Nucleus accumbens (tissue), 56 donors: ENCODE measurements at regions not wholly inside any gene's neighbourhood (a gene's known extent, or its start where the extent isn't known, plus 50 kb on each side); places are given as distances from the start of the nearest gene placed in this dataset.
"Not testable (repeated sequence)": the region's sequence is repeated elsewhere in the genome, so short reads cannot be mapped to it uniquely, and the experiment has no call there.

Experiments
- DNase-seq, 56 donors: peaks; one replicate each; lab custom pipeline; 2025; lab: John Stamatoyannopoulos, UW

DNA sequence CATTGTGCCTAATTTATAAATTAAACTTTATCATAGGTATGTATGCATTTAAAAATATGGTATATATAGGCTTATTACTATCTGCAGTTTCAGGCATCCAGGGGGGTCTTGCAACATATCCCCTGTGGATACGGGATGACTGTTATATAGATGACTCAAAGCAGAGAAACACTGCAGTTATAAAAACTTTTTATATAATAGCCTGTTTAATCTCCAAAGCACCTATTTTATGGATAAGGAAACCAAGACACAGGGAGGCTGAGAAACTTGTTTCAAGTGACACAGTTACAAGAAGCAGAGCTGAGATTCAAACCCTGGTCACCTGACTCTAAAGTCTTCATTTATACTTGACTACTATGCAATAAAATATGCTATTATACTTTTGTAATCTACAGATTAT lies 897.7 kb downstream of the KCNA4 start:
- no peak for DNase-seq

DNA sequence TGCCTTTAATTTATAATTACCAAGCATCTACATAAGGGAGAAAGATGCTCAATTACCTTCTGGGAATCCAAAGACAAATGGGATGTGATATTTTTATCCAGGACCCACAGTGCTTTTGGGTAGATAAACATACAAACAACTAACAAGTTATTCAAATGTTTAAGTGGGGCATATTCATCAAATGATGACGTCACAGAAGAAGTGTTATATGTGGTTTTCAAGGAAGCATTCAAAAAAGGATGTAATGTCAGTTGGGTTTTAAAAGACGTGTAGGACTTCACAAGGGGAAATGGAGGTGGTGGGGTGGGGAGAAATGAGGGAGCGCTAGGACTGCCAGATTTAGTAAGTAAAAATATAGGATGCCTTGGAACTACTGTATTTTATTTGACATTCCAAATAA lies 915.9 kb downstream of the KCNA4 start:
- no peak for DNase-seq

- DNase-seq = no peak
Observed at GRCh38 chr11:29095821-29096220, 921.0 kb downstream of the KCNA4 start.

DNA sequence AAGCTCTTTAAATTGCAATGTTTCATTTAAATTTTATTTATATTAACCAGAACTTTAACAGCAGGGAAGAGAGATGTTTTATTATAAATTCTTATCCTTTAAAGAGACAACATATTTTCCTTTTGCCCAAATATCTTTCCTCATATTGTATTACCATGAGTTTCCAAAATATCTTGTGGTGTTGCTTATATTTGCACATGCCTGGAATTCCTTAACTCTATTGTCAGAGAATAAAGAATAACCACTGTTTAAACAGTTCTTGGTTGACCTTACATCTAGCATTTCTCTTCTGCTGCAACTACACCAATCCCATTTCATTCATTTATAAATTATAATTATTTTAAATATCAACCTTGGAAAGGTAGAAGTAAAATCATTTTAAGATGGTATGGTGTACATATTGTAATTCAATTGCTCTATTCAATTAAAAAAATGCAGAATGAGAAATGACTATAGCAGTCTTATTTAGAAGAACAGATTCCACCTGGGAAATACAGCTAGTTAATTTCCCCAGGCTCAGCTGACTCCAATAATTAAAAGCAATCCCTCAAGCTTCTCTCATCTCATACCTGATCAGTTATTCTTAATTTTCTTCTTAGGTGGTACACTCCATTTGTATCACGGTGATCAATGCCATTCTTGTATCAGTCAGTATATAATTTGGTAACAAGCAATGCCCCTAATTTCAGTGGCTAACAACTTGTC lies 923.3 kb downstream of the KCNA4 start:
- DNase-seq = no peak

DNA sequence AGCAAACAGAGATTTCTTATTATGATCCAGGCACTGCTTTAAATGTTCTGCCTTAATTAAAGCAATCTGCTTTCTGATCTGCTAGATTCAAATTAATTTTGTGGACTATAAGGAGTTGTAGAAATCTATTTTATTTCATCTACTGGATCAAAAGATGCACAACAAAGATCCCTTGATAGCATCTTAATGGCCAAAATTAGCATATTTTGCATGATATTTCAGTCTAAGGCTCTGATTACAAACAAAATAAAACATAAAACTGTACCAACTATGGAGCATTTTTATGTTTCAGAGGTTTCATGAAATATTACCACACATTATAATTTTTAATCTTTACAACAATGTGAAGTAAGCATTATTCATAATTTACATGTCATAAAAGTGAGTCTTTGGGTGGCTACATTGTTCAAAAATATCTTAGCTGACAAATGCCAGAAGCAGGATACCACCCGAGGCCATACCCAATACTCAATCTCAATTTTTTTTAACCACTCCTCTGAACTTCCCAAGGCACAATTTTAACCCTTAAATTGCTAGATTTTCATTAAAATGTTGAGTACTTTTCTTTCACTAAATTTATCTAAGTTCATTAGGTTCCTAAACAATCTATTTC lies 929.5 kb downstream of the KCNA4 start:
- DNase-seq = no peak

- no peak for DNase-seq
Observed at GRCh38 chr11:29075726-29076125, 941.1 kb downstream of the KCNA4 start.

DNA sequence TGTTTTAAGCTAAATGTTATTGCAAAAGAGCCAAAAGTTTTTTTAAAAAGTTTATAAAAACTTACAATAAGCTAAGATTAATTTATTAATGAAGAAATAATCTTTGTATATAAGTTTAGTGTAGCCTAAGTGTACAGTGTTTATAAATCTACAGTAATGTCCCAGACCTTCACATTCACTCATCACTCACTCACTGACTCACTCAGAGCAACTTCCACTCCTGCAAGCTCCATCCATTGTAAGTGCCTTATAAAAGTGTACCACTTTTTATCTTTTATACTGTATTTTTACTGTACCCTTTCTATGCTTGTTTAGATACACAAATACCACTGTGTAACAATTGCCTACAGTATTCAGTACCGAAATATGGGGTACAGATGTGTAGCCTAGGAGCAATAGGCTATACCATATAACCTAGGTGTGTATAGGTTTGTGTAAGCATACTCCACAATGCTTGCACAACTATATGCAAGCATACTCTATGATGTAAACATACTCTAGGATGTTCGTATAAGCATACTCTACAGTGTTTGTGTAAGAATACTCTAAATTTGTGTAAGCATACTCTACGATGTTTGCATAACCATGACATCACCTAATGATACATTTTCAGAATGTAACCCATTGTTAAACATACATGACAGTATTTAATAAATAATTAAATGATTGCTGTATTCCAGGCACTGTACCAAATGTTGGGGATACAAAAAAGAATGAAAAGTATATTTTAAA lies 953.0 kb downstream of the KCNA4 start:
- no peak for DNase-seq

DNA sequence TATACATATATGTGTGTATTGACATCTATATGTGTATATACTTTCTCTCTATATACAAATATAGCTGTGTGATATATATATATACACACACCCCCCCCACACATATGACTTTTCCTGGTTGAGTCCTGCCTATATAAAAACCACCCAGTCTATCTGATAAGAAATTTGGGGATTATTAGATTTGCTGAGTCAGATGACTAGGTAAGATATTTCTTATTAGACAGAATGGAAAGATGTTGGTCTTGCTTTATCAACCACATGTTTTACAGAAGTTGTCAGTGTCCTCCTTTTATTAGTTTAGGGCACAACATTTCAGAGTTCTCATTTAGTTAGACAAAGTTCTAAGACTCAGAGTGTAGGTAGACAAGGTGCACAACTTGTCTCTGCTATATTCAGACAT lies 953.3 kb downstream of the METTL15 start:
- DNase-seq = no peak

DNA sequence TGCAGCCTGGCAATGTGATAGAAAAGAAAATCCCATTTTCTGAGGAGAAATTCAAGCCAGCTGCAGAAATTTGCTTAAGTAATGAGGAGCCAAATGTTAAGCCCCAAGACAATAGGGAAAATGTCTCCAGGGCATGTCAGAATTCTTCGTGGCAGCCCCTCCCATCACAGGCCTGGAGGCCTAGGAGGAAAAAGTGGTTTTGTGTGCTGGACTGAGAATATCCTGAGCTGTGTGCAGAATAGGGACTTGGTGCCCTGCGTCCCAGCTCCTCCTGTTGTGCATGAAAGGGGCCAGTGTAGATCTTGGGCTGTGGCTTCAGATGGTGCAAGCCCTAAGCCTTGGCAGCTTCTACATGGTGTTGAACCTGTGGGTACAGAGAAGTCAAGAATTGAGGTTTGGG lies 948.3 kb downstream of the METTL15 start:
- not testable (repeated sequence) for DNase-seq

DNA sequence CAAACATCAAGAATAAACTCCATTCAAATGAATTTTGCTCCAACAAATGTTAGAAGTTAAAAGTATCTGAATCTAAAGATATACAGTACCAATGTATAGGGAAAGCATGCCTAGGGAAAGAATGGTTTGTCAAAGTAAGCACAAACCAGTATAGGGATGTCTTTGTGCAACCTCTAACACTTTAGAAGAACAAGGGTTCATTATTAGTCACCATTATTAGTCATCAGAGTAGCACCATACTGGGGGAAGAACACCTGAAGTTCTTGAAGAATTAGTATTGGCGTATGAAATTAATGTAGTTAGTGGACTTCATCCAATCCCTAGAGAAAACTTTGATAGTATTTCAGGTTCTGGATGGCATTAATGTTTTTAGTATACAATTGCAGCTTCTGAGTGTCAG lies 943.7 kb downstream of the METTL15 start:
- DNase-seq = no peak

- not testable (repeated sequence) for DNase-seq
Observed at GRCh38 chr11:29050962-29051361, 942.8 kb downstream of the METTL15 start.

GRCh38 chr11:29040489-29040888 lies 932.3 kb downstream of the METTL15 start:
- no peak for DNase-seq

DNA sequence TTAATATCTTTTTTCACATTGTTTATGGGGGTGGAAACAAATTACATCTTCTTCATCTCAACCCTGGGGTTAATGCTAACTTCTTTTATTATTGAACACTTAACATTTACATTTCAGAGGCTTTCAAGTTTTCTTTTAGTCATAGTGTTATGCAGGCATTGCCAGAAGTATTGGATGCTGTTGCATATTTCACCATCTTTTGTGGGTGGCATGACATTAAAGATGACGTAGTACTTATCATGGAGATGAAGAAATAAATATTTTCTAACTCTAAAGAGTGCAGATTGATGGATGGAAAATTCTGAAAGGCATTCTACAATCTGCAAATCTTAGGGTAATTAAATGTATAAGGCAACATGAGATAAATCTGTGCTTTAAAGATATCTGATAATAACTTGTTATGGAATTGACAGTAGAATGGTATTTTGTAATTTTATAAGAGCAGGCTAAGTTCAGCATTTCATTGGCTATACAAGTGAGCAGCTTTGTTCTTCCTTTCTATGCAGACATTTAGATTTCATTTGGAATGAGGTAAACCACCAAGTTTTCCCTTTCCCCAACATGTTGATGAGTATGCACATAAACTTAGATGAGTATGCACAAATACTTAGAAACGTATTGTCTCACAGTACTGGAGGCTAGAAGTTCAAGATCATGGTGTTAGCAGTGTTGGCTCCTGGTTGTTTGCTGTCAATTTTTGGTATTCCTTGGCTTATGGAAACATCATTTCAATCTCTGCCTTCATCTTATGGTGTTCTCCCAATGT lies 924.4 kb downstream of the METTL15 start:
- DNase-seq = no peak

DNA sequence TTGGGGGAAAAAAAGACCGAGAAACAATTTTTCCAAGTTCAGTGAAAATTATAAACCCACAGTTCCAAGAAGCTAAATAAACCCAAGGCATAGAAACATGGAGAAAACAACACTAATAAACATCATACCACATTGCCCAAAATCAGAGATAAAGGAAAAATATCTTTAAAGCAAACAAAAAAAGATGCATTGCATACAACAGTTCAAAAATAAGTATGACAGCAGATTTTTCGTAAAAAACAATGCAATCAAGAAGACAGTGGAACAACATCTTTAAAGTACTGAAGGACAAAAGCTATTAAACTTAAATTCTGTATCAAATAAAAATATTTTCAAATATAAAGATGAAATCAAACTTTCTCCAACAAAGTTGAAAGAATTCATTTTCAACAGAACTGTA lies 921.3 kb downstream of the METTL15 start:
- no peak for DNase-seq

GRCh38 chr11:29027436-29027835 lies 919.2 kb downstream of the METTL15 start:
- no peak for DNase-seq

GRCh38 chr11:29026286-29026685 lies 918.1 kb downstream of the METTL15 start:
- DNase-seq = no peak

- DNase-seq = no peak
Observed at GRCh38 chr11:29025001-29025400, 916.8 kb downstream of the METTL15 start.

GRCh38 chr11:29024386-29024785 lies 916.2 kb downstream of the METTL15 start:
- DNase-seq = no peak

- no peak for DNase-seq
Observed at GRCh38 chr11:29023761-29024160, 915.6 kb downstream of the METTL15 start.

DNA sequence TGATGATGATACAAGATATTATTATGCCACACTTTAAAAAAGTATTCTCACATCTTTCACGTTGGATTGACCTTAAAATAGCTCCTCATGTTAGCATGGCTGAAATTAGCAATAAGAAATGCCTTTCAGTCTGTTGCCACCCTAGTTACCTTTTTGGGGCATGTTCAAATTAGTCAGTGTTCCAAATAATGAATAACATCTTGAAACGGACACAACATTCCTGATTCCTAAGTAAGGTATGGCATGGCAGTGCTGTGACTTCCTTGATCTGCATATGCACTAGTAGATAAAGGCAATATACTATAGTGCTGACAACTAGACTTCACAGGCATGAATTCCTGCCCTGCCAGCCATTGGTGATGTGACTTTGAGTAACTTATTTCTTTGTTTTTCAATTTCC lies 914.5 kb downstream of the METTL15 start:
- DNase-seq = no peak
